T-helper 17 cell (primary cell): ENCODE measurements at regions not wholly inside any gene's neighbourhood (a gene's known extent, or its start where the extent isn't known, plus 50 kb on each side); places are given as distances from the start of the nearest gene placed in this dataset.

Source experiments
- ATAC-seq: fragments of 150-1000 bp; cut with Tn5 transposase; 2 replicates; pipeline ENCODE4 v1.10.0; 2021; ENCODE audit warnings: mild to moderate bottlenecking, moderate library complexity
- DNase-seq, 3 donors: peaks; one replicate each; pipeline versions ENCODE4 v3.0.0 to v3.0.0-alpha.2; 2020 to 2021
- H3K9me3 ChIP-seq: one replicate; pipeline ENCODE4 v1.7.0; 2013; ENCODE audit warnings: low read length, mild to moderate bottlenecking; ENCODE audit not compliant: control insufficient read depth, poor library complexity, severe bottlenecking
- H3K27ac Mint-ChIP-seq: one replicate; pipeline ENCODE4 v1.8.0; 2022; ENCODE audit warnings: mild to moderate bottlenecking, moderate library complexity, mixed read lengths
- H3K27me3 Mint-ChIP-seq: one replicate; pipeline ENCODE4 v1.8.0; 2022; ENCODE audit warnings: mixed read lengths
- H3K36me3 Mint-ChIP-seq: one replicate; pipeline ENCODE4 v1.8.0; 2022; ENCODE audit warnings: low read depth, mixed read lengths
- H3K4me1 Mint-ChIP-seq: one replicate; pipeline ENCODE4 v1.8.0; 2022; ENCODE audit warnings: mild to moderate bottlenecking, mixed read lengths
- H3K4me3 Mint-ChIP-seq: one replicate; pipeline ENCODE4 v1.8.0; 2022; ENCODE audit warnings: mild to moderate bottlenecking, moderate library complexity, mixed read lengths

DNA sequence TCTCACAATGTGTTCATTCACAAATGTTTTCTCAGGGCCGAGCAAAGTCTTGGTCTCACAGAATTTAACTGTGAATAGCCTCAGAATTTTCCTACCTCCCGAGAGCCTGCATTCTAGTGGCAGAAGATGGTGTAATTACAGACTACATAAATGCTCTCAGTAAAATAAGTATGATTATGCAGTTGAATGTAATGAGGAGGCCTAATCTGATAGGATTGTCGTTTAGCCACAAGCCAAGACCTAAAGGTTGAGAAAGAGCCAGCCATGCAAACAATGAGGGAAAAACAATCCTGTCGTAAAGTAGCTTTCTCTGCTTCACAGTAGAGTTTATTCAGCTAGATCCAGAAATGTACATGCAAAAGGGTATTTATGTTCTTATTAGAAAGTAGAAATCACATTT, 607.8 kb upstream of the B3GALT2 start:
- no peaks in the 10 kb centered on the region for H3K4me1 Mint-ChIP-seq
- H3K27me3 Mint-ChIP-seq = no peaks in the 10 kb centered on the region
- no peaks in the 10 kb centered on the region for H3K9me3 ChIP-seq
- no peak overlapping the region for H3K4me3 Mint-ChIP-seq
- H3K36me3 Mint-ChIP-seq = peaks cover 5% of the 10 kb centered on the region
- DNase-seq (no peak), ATAC-seq (no peak)
- no peak overlapping the region for H3K27ac Mint-ChIP-seq

DNA sequence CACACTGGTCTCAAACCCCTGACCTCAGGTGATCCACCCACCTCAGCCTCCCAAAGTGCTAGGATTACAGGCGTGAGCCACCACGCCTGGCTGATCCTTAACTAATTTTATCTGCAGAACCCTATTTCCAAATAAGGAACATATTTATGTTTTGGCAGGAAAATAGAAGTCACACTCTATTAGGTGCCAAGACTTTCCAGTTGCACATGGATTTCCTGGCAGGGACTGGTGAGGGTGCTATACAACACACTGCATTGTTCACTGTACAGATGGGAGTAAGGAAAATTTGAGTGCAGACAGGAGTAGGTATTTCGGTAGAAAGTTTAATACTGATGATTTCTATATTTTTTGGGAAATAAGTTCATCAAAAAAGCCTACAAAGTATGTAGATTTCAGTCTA, 605.3 kb upstream of the B3GALT2 start:
- Mint-ChIP-seq H3K4me1 (no peaks in the 10 kb centered on the region), H3K27ac (no peak overlapping the region), H3K4me3 (no peak overlapping the region), H3K27me3 (no peaks in the 10 kb centered on the region), H3K36me3 (peaks cover 5% of the 10 kb centered on the region)
- ATAC-seq = no peak
- no peak for DNase-seq
- H3K9me3 ChIP-seq = no peaks in the 10 kb centered on the region

DNA sequence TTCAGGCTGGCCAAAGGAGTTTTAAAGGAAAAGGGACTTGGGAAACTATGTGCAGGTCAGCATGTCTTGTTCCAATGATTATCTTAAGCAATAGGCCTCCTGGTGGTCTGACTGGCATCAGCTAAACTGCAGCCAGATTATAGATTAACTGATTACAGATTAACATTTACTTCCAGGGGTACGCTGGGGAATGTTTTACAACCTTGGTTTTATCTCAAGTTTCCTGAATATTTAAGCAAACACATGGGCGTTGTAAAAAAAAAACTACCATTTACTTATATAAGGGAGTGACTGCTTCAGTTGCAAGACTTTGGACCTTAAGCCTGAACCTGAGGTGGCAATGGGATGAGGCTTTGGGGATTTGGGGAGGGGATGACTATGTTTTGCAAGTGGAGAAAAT, 600.6 kb upstream of the B3GALT2 start:
- H3K27me3 Mint-ChIP-seq = no peaks in the 10 kb centered on the region
- no peaks in the 10 kb centered on the region for H3K36me3 Mint-ChIP-seq
- ATAC-seq = no peak
- no peak overlapping the region for H3K27ac Mint-ChIP-seq
- H3K4me3 Mint-ChIP-seq = no peak overlapping the region
- H3K9me3 ChIP-seq = no peaks in the 10 kb centered on the region
- H3K4me1 Mint-ChIP-seq = no peaks in the 10 kb centered on the region
- DNase-seq = no peak

DNA sequence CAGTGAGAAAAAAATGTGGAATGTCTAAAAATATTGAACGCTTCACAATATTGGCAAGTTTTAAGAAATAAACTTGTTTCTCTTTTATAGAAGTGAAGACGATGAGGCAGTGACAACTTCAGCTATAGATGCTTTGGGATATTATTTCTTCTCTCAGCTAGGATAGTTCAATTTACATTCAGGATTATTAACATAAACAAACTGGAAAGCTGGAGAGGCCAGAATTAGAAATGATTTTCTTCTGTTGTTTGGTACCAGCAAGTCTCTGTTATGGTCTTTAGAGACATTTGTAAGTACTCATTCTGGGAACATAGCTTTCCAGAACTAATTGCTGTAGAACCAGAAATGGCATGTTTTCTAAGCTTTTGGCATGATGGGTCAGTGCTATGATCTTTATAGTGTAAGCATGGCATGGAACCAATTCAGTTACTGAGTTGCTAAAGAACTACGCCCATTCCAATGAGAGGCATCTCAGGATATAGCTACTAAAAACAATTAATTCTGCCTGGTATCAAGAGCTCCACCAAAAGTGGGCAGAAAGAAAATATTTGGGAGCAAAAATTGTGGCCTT, 599.5 kb upstream of the B3GALT2 start:
- ATAC-seq = no peak
- Mint-ChIP-seq H3K27ac (peak overlapping the region; percentile 3), H3K27me3 (no peaks in the 10 kb centered on the region), H3K36me3 (peaks cover 3% of the 10 kb centered on the region), H3K4me1 (peaks cover 4% of the 10 kb centered on the region), H3K4me3 (no peak overlapping the region)
- no peak for DNase-seq
- H3K9me3 ChIP-seq = no peaks in the 10 kb centered on the region

DNA sequence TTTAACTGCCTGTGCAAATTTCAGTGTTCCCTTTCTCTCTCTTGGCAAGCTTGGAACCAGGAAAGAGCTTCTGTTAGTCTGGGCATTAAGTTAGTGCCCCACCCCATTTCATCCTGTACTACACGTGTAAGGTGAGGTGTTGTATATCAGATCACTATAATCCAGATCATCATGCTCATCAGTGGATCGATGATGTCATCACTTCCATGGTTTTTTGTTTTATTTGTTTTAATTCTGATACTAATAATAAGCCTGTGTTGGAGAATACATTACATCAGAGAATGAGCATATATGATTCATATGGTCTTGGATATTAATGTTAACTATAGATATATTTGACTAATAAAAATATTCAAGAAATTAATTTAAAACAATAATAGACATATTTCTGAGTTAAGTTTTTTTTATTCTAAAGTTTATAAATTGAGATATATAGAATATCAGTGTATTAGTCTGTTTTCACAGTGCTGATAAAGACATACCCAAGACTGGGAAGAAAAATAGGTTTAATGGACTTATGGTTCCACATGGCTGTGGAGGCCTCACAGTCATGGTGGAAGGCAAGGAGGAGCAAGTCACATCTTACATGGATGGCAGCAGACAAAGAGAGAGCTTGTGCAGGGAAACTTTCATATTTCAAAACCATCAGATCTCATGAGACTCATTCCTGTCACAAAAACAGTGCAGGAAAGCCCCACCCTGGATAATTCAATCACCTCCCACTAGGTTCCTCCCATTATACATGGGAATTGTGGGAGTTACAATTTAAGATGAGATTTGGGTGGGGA, 588.3 kb upstream of the B3GALT2 start:
- Mint-ChIP-seq H3K27ac (no peak overlapping the region), H3K4me1 (peaks cover 12% of the 10 kb centered on the region), H3K36me3 (peaks cover 5% of the 10 kb centered on the region), H3K27me3 (no peaks in the 10 kb centered on the region), H3K4me3 (no peak overlapping the region)
- DNase-seq (no peak), ATAC-seq (no peak)
- H3K9me3 ChIP-seq = peaks cover 12% of the 10 kb centered on the region

DNA sequence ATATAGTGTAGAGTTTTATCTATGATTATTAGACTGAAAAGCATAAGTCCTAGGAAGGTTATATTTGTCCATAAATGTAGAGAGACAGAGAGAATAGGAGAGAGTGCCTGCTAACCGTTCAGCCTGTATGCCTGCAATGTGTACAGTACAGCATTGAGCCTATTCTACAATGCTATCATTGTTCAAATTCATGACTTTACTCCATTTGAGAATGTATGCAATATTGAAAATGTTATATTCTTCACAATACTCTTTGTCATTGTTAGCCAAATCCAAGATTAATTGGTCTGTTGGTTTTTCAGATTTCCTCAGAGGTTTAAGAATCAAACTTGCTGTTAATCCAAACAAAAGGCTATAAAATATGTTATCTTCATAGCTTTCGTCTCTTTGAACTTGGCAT, 585.2 kb upstream of the B3GALT2 start:
- Mint-ChIP-seq H3K4me1 (peaks cover 20% of the 10 kb centered on the region), H3K4me3 (no peak overlapping the region), H3K27ac (no peak overlapping the region), H3K36me3 (peaks cover 7% of the 10 kb centered on the region), H3K27me3 (no peaks in the 10 kb centered on the region)
- no peak for ATAC-seq
- peaks cover 12% of the 10 kb centered on the region for H3K9me3 ChIP-seq
- DNase-seq = no peak

DNA sequence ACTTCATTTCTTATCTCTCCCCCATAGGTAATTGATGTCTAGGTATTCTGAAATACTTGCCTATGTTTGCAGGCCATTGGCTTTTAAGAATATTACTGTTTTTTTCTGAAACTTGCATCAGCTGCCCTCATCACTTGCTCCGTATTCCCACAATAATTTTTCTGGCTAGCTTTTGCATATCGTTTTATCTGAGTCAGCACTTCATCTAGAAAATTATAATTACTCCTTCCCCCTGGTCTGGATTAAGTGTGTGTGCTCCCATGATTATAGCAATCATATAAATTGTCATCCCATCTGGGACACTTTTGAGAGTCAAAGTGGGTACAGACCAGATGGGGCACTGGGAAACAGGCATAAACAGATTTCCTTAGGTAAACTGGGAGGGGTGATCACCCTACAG, 583.2 kb upstream of the B3GALT2 start:
- Mint-ChIP-seq H3K4me1 (peaks cover 20% of the 10 kb centered on the region), H3K36me3 (peaks cover 9% of the 10 kb centered on the region), H3K27ac (no peak overlapping the region), H3K27me3 (no peaks in the 10 kb centered on the region), H3K4me3 (no peak overlapping the region)
- DNase-seq = no peak
- peaks cover under 1% of the 10 kb centered on the region for H3K9me3 ChIP-seq
- no peak for ATAC-seq

DNA sequence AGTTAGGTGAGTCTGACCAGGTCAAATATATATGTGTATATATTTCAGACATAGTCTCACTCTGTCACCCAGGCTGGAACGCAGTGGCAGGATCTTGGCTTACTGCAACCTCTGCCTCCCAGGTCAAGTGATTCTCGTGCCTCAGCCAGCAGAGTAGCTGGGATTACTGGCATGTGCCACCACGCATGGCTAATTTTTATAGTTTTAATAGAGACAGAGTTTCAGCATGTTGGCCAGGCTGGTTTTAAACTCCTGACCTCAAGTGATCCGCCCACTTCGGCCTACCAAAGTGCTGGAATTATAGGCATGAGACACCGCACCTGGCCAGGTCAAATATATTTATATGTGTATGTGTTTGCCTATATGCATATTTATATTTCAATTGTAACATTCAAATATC, 581.5 kb upstream of the B3GALT2 start:
- H3K4me1 Mint-ChIP-seq = peaks cover 14% of the 10 kb centered on the region
- DNase-seq = no peak
- peaks cover 6% of the 10 kb centered on the region for H3K36me3 Mint-ChIP-seq
- no peak for ATAC-seq
- no peaks in the 10 kb centered on the region for H3K27me3 Mint-ChIP-seq
- H3K9me3 ChIP-seq = no peaks in the 10 kb centered on the region
- H3K4me3 Mint-ChIP-seq = no peak overlapping the region
- no peak overlapping the region for H3K27ac Mint-ChIP-seq

DNA sequence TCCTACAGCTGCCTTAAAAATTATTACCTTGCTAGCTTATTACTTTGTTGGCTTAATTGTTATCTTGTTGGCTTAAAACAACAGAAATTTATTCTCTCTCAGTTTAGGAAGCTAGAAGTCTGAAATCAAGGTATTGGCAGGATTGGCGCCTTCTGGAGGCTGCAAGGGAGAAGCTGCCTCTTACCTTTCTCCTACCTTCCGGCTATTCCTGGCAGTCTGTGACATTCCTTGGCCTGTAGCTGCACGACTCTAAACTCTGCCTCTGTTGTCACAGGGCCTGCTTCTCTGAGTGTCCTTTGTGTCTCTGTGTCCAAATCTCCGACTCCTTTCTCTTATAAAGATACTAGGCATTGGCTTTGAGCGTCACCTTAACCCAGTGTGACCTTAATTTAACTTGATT, 579.9 kb upstream of the B3GALT2 start:
- no peaks in the 10 kb centered on the region for H3K9me3 ChIP-seq
- no peak for DNase-seq
- no peak overlapping the region for H3K4me3 Mint-ChIP-seq
- H3K27me3 Mint-ChIP-seq = no peaks in the 10 kb centered on the region
- peaks cover 11% of the 10 kb centered on the region for H3K4me1 Mint-ChIP-seq
- peaks cover 4% of the 10 kb centered on the region for H3K36me3 Mint-ChIP-seq
- ATAC-seq = no peak
- H3K27ac Mint-ChIP-seq = no peak overlapping the region

DNA sequence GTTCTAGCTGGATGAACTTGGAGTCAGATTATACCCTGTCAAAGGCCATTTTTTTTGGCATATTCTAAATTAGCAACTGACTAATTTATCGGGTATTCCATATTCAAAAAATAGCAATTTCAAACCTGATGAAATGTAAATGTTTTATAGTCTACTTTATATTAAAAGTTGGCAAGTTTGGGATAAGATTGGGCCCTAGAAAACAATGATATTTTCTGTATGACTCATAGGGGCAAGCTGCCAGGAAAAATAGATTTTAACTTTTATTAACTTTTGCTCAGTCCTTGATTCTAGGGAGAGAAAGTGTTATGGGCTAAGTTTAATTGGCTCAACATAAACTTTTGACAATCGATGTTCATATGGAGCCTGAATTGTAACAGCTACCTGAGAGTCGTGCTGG, 576.9 kb upstream of the B3GALT2 start:
- DNase-seq = no peak

DNA sequence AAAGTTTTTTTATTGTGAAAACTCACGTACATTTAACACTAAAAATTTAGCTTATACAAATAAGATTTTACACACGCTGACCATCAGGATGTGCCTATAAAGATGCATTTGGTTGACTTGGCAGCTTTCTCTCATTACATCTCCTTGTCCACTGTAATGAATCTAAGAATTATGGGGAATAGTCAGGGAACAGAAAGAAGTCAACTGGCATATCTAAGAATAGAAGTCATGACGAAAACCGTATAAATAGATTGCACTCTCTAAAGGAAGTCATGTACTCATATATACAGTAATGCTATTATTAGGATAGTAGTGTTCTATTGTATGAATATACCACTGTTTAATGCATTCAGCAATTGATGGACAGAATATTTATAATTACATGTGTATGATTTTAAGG, 575.8 kb upstream of the B3GALT2 start:
- peaks cover 1% of the 10 kb centered on the region for H3K4me1 Mint-ChIP-seq
- H3K27me3 Mint-ChIP-seq = no peaks in the 10 kb centered on the region
- ATAC-seq (no peak), DNase-seq (no peak)
- no peak overlapping the region for H3K4me3 Mint-ChIP-seq
- no peak overlapping the region for H3K27ac Mint-ChIP-seq
- H3K9me3 ChIP-seq = no peaks in the 10 kb centered on the region
- peaks cover 2% of the 10 kb centered on the region for H3K36me3 Mint-ChIP-seq

More for the DNA sequence above, 576.9 kb upstream of the B3GALT2 start:
- H3K36me3 Mint-ChIP-seq = peaks cover 4% of the 10 kb centered on the region
- peaks cover 4% of the 10 kb centered on the region for H3K4me1 Mint-ChIP-seq
- H3K27ac Mint-ChIP-seq = no peak overlapping the region
- no peaks in the 10 kb centered on the region for H3K27me3 Mint-ChIP-seq
- H3K9me3 ChIP-seq = no peaks in the 10 kb centered on the region
- no peak overlapping the region for H3K4me3 Mint-ChIP-seq
- ATAC-seq = no peak

DNA sequence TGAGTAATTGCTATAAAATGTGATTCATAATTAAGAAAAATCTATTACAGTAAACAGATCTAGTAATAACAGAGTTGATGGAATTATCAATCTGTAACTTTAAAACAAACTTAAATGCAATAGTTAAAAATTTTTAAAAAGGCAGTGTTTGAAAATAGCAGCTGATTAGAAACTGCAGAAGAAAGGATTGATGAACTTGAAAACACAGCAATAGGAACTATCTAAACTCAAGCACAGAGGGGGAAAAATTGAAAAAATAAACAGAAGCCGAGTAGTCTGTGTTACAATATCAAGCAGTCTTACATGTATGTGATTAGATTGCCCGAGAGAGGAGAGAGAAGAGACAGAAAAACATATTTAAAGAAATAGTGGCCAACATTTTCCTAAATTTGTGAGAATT, 569.0 kb upstream of the B3GALT2 start:
- Mint-ChIP-seq H3K27me3 (no peaks in the 10 kb centered on the region), H3K36me3 (no peaks in the 10 kb centered on the region), H3K27ac (peak overlapping the region; percentile 57), H3K4me1 (peaks cover 3% of the 10 kb centered on the region), H3K4me3 (no peak overlapping the region)
- H3K9me3 ChIP-seq = no peaks in the 10 kb centered on the region
- ATAC-seq = no peak
- no peak for DNase-seq

DNA sequence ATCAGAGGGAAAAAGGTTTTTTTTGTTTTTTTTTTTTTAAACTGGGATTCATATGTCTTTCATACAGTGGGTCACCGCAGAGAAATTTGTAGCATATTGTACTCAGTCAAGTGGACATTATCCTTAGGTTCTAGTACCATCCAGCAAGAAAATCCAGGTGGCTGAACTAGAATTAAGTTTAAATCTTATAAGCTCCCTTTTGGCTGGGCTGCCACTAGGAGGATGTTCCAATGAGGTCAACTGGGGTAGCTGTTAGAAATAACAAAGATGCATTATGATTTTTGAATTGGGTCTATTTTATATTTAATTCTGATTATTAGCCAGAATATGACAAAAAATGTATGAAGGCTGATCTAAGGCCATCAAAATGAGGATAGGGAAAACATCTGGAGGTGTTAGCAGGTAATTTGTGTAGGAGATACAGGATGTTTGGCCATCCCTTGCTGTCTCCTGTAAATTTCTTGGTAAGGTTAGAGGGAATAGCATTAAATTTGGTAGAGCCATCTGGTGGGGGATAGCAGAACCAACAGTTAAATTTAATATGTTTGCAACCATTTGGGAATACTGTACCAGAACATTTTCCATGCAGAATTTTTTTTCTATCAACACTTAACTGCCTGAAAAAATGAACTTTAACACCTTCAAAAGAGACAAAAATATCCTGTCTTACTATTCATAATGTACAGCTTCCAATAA, 568.5 kb upstream of the B3GALT2 start:
- DNase-seq = no peak

More for the DNA sequence above, 568.5 kb upstream of the B3GALT2 start:
- H3K27me3 Mint-ChIP-seq = no peaks in the 10 kb centered on the region
- no peak overlapping the region for H3K4me3 Mint-ChIP-seq
- ATAC-seq = no peak
- no peaks in the 10 kb centered on the region for H3K36me3 Mint-ChIP-seq
- H3K27ac Mint-ChIP-seq = peak overlapping the region; percentile 57
- H3K4me1 Mint-ChIP-seq = peaks cover 3% of the 10 kb centered on the region
- H3K9me3 ChIP-seq = no peaks in the 10 kb centered on the region
